ENCODE measurements at regions not wholly inside any gene's neighbourhood (a gene's known extent, or its start where the extent isn't known, plus 50 kb on each side); places are given as distances from the start of the nearest gene placed in this dataset.

- TF ChIP-seq, protein P1, sequence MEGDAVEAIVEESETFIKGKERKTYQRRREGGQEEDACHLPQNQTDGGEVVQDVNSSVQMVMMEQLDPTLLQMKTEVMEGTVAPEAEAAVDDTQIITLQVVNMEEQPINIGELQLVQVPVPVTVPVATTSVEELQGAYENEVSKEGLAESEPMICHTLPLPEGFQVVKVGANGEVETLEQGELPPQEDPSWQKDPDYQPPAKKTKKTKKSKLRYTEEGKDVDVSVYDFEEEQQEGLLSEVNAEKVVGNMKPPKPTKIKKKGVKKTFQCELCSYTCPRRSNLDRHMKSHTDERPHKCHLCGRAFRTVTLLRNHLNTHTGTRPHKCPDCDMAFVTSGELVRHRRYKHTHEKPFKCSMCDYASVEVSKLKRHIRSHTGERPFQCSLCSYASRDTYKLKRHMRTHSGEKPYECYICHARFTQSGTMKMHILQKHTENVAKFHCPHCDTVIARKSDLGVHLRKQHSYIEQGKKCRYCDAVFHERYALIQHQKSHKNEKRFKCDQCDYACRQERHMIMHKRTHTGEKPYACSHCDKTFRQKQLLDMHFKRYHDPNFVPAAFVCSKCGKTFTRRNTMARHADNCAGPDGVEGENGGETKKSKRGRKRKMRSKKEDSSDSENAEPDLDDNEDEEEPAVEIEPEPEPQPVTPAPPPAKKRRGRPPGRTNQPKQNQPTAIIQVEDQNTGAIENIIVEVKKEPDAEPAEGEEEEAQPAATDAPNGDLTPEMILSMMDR (IDR thresholded peaks at IDR 0.05) = no peak
Measured at GRCh38 chr1:84740050-84740714, 49.9 kb upstream of the SSX2IP start.

All from LNCAP (cell line).